Pons (tissue), 1 donor: ENCODE measurements at regions not wholly inside any gene's neighbourhood (a gene's known extent, or its start where the extent isn't known, plus 50 kb on each side); places are given as distances from the start of the nearest gene placed in this dataset.

ENCODE experiments used
- DNase-seq: peaks from one replicate; pipeline ENCODE4 v3.0.0-alpha.2; 2016; ENCODE audit warnings: low spot score

DNA sequence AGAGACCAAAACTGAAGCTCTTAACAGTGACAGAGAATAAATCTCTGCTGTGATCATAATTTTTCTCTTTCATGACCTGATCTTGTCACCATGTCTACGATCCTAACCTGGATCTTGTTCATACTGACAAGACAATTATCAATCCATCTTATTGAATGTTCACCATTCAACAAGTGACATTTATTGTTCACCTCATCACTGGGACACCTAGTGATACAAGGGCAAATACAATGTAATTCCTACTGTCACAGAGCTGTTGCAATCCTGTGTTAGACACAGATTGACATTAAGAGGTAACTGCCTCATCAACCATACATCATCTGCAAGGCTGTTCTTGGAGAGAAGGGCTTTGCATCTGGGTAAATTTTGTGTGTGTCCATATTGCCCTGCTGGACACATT lies 942.4 kb upstream of the PRR20A start:
- DNase-seq: no peak

DNA sequence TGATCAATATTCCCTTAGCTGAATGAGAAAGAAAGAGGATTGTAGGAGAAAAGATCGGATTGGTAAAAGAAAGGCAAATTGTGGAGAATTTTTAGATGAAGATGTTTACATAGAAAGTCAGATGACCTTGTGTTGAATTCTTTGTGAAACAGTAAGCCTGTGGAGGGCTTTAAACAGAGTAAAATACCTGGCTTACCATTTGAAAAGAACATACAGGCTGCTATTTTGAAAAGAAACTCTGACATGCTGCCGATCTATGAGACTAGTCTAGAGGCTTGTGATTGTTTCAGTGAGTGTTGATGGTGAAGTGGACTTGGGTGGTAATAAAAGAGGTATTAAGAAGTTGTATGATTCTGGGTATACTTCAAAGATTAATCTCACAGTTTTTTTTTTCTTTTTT lies 938.9 kb upstream of the PRR20A start:
- DNase-seq: no peak

DNA sequence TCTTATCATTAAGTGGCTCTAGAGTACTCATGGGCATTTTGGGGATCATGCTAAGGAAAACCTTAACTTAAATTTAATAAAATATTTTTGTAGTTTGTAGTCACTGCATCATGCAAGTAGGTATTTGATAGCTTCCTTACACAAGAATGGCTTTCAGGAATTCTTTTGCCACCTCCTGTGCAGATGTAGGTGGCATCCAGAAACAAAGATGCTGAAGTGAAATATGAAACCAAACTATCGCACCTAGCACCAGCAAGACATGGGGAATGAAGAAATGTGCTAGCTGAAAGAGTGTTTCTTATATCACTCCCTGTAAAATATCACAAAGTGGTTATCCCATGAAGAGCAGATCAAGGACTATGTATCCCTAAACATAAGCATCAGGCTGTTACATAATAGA lies 924.5 kb upstream of the PRR20A start:
- no peak for DNase-seq

DNA sequence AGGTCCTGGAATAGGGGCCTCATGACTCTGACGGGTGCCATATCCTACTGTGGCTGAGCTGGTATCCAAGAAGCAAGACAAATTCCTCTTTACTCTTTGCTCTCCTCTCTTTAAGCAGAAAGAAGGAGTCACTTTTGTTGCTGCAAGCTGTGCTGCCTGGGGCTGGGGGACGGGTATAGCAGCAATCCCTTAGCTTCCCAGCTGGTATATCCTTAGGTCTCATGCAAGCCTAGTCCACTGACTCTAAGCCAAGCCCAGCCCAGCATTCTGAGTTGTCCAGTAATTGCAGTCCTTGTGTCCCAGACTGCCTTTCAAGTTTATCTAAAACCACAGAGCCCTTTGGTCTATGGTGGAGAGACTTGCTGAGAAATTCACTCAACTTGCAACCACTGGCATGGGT lies 893.0 kb upstream of the PRR20A start:
- no peak for DNase-seq

DNA sequence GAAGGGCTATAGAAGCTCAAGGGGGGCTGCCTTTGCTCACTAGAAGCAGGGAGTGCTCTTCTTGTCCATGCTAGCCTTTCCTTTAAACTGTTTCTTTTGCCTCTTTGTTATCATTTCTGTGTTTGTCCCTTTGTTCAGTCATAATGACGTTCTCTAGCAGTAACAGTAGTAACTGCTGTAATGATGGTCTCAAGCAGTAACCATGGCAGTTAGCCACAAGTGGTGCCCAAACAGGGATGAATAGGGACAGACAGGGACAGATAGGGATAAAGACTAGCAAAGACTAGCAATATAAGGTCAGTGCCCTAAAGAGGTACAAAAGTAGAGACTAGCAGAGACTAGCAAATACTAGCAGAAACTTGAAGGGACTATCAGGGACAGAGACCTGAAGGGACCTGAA lies 869.0 kb upstream of the PRR20A start:
- peak; percentile 58 for DNase-seq

DNA sequence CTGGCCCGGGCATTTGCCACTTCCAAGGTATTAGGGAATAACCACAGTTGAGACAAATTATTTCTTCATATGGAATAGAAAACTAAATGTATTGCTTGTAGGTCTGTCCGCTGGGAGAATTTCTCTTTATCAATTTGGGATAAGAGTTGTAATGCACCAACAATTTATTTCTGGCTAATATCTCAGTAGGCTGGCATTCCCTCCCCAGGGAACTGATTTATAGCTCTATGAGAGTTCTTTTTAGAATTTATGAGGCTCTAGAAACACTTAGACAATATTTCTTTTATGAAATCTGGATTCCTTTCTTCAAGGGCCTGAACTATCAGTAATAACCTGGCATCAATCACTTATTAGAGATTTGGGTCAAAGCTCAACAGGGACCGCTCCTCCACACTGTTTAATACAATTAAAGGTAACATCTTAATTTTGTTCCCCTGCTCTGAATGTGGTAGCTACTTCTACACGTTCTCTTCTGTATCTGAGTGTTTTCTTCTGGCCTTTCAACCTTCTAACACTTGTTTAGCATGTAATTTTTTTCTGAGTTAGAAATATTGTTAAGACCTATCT lies 857.4 kb upstream of the PRR20A start:
- DNase-seq: no peak

DNA sequence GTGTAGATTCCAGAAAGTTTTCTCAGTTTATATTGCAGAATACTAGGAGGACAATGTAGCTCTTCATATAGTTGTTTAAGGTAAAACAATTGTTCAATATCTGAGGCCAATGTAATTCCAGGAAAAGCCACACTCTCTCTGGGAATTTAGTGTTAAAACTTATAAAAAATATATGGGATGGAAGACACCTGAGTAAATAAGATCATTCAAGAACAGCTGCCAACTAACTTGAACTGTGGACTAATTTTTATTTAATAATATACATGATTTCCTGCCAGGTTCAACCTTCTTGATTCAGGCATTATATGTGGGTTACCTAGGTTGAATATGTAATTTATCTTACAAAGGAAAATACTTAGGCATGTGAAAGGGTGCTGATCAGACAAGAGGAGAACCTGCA lies 841.1 kb upstream of the PRR20A start:
- DNase-seq: no peak

DNA sequence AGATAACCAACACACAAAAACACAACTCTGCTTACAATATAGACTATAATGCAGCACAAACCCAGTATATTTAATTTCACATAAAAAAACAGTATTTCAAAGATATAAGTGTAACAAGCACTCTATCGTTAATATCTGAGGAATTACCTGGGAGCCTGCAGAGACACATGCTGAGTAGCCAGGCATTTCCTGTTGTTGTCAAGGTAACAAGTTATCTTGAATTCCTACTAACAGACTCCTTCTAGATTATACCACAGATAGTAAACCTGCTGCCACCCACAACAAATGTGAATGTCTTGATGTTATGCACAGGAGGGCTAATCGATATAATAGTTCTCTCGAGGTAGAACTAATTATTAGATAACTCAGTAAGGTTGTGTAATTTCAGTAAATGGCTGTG lies 826.0 kb upstream of the PRR20A start:
- DNase-seq: no peak

DNA sequence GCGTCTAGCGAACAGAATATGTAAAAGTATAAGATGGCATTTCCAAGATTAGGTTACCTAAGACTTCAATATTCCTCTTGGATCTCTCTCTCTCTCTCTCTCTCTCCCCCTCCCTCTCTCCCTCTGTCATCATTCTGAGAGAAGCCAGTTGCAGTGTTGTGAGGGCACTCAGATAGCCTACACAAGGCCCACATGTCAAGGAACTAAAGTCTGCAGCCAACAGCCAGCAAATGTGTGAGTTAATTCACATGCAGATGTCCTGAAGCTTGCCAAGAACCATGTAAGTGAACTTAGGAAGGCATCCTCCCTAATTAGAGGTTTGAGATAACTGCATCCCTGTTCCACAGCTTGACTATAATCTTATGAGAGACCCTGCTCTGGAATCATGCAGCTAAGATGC lies 822.9 kb upstream of the PRR20A start:
- DNase-seq: no peak

DNA sequence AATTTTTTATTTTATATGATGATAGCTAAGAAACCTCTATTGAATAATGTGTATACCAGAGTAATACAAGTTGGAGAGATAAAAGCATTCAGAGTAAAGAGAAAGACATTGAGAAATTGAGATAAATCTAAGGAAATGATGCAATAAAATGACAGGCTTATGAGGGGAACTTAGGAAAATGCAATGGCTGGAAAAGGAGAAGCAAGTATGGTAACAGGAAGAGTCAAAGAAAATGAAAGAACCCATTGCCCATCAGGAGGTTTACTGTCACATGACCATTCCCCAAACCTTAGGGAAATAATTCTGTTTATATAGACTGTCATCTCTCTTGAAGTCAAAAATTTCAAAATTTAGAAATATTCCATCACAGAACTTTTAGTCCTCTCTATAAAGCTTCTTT lies 808.0 kb upstream of the PRR20A start:
- DNase-seq: no peak

DNA sequence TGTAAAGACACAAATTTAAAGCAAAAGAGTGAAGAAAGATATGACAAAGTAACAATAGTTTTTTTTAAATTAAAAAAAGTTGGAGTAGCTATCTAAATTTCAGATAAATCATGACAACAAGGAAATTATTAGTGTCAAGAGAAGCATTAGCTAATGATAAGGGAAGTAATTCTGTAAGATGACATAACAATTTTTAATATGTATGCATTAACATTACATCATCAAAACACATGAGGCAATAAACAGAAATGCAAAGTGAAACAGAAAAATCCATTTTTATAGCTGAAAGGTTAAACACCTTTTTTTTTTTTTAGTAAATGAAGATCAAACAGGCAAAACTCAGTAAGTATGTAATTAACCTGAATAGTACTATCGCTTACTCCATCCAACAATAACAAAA lies 804.9 kb upstream of the PRR20A start:
- no peak for DNase-seq

DNA sequence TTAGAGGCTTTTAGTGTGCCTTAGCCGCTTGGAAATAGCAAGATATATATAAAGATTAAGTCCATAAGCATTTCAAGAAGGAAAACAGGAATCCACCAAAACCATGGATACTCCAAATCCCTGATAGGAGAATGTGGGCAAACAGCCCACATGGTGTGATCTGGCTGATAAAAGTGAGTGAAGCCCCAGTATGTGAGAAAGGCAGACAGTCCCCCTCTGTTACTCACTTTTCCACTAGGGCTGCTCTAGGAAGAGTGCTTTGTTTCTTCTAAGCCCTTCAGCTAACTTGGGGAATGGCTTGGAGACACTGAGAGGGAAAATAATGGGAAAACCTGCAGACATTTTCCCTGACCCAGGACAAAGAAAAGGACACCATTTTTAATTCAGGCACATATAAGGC lies 802.3 kb upstream of the PRR20A start:
- no peak for DNase-seq

DNA sequence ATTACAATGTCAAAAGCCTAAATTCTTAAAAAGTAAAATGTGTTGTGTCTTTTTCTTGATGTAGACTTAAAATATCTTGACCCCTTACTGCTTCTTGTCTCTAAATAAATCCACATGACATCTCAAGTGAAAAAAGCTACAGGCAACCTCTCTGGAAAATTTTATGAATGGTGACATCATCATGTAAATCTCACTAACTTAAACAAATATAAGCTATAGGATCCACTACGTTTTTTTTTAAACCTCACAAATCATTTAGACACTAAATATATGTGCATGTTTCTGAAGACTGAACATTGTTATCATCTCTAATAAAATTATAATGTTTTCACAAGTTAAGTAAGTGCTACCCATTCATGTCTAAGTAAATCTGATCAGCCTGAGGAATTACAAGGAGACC lies 793.7 kb upstream of the PRR20A start:
- no peak for DNase-seq

DNA sequence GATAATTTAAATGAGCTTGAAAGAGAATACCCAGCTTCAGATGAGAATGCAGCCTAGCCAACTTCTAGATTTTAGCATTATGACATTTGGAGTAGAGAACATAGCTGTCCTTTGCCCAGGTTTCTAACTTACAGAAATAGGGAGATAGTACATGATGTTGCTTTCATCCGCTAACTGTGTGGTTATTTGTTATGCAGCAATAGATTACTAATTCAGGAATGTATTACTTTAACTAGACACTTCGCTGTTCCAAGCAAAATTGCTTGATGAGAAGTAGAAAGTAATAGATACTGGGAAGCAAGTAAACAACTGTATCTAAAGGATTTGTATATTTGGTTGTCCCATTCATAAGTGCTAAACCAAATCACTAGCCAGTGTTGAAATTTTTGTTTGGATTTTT lies 790.9 kb upstream of the PRR20A start:
- DNase-seq: no peak

DNA sequence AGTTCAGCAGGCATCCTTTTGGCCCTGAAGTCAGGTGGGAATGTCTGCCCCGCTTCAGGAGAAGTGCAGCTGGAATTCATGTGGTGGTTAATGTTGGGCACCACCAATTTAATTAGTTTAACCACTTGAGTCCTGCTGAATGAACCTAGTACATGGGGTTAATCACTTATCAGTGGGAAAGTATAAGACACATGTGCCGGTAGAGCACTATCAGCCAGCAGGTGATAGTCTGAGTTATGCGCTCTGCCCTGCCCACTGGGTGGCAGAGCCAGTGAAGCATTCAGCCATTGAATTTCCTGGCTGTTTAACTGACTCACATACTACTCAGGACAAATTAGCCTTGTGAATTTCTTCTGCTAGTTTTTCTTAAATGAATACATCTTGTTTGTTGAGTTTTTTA lies 789.7 kb upstream of the PRR20A start:
- no peak for DNase-seq

DNA sequence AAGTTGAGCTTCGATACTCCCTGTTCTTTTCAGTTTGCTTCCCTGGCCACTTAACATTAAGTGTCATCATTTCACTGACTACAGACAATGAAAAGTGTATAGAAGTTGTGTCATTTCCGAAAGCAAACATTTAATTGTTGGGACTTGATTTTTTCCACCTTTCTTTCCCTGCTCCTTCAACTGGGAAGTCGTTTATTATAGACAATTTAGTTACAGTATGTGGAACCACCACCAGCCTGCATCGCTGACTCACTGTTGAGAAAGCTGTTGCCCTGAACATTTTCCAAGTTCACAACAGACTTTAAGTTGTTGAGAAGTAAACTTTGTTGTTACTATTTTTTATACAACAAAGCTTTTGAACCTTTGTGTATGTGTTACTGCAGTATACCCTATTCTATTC lies 788.4 kb upstream of the PRR20A start:
- no peak for DNase-seq

DNA sequence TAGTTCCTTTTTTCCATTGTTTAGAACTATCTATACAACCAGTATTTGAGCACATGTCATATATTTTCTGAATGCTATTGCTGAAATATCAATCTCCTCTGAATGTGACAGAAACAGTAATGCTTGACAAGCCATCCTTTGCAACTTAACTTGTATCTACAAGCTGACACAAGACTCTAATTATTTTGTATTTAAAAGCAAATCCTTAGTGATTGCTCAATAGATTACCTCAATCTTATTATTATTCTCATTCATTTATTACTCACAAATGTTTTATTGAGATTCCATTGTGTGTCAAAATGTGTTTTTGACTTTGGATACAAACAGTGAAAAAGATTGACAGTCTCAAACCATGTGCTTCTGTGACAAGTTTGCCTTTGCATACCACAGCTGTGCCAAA lies 787.8 kb upstream of the PRR20A start:
- DNase-seq: no peak

DNA sequence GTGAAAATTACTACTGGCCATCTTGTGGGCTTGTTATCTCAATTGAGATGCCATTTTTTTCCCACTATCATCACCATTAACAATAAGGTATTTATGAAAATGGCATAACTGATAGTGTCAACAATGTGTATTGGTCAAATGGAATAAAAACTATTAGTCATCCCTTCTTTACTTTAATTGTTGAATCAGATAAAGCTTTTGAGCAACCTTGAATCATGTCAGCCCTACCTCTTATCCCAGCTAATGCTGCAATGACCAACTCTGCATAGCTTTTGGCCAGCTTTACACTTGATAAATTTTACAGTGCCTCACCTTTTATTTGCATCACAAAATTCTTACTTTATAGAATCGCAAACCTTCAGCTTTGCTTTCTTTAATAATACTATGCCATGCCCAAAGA lies 784.0 kb upstream of the PRR20A start:
- no peak for DNase-seq

DNA sequence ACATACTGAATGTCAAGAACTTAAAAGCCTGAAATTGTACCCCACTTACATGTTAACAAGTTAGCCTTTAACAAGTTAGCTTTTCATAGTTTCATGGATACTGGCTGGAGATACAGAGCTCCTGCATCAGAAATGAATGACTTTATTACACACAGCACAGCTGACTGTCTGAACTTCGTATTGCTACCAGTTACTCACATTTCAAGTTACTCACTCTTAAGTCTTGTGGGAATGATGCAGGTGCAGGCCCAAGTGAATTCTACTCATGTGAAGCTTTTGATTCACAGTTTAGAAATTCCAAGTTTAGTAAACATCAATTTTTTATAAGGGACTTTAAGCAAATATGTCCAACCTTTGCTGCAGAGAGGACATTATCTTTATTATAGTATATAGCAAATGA lies 762.2 kb upstream of the PRR20A start:
- DNase-seq: no peak

DNA sequence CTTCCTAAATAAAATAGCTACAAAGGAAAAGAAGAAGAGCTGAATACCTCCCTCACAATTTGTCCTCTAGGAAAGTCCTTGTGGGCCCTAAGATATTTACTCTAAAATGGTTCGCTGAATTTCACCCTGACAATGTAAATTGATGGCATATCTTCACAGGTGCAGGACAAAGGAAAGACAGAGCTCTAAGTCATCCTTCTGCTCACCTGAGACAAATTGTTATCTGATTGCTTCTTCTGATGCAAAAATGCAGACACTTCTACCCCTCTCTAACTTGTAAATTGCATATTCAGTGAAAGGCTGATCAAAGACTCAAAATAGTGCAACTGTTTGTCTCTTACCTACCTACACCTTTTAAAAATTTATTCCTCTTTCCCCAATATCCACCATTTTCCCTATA lies 747.2 kb upstream of the PRR20A start:
- no peak for DNase-seq

DNA sequence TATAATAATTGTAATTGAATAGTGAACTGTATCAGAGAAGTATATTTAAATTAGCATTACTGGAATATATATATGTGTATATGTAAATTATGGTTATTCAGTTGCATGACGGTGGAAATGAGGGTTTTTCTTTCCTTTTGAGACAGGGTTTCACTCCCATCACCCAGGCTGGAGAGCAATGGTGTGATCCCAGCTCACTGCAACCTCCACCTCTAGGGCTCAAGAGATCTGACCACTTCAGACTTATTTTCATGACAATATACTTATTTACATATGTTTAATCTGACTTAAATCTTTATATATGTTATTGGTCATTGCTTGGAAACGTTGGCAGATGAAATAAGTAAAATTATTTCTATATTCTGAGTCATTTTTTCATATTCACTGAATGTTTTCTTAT lies 744.4 kb upstream of the PRR20A start:
- DNase-seq: no peak

DNA sequence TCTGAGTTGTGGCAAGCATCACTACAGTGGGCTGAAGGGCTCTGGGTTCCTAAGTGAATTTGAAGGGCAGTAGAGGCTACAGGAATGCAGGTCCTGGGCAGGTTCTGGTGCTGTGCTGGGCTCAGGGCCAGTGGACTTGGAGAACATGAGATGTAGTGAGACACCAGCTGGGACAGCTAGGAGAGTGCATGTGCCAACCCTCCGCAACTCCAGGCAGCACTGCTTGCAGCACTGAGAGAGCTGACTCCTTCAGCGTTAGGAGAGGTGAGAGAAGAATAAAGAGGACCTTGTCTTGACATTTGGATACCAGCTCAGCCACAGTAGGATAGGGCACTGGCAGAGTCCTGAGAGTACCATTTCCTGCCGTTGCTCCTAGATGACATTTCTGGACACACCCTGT lies 739.9 kb upstream of the PRR20A start:
- peak; percentile 19 for DNase-seq

DNA sequence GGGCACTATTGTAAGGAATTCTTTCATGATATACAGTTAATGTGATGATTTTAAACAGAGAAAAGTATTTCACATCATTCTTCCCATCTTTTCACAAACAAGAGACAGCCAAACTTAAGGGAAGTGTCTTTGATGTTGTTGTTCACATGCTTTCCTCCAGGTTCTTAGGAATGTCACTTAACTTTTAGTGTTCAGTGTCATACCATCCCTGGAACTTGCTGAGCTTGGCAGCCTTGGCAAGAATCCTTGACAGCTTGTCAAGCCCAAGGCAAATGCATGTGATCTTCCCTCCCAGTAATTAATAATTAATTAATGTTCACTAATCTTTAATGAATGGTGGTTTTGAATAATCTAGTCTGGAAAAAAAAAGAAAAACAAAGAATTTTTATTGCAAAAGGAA lies 727.9 kb upstream of the PRR20A start:
- no peak for DNase-seq

DNA sequence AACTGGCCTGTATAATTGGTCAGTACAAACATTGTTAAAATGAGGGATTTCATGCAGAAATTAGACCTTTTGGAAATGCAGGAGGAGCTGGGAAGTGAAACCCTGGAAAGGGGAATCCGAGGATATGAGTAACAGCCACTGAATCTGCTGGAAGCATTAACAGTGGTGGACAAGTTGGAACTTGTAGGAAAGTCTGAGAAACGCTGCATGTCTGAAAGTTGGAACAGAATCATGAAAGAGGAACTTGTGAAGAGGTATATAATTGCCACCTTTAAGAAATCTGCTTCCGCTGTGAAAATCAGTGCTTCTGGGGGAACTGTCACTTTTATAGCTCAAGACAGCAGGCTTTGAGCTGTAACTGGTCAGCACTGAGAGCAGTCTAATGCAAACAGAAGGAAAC lies 716.5 kb upstream of the PRR20A start:
- no peak for DNase-seq

DNA sequence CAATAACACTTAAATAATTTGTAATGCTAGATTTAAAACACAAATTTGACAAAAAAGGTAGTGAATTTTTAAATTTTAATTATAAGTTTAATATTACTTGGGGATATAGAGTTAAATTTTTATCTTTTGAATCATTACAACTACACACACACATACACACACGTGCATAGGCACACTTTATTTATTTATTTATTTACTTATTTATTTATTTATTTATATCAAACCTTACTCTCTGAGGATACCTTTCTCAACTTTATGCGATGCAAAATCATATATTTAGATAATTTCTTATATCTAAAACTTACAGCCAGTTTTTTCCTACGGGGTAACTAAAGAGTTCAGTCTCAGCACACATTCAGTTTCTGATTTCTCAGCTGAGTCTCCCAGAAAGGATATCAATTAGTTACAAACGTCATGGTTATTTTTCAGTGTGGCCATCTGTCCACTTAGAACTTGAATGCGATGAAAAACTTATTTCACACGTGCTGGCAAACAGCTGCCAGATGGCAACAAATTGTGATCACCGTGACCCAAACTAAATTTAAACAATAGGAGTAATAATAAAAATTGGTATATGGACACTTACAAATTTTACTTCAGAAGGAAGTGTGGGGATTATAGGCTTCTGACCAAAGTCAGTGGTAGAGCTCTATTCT lies 683.1 kb upstream of the PRR20A start:
- no peak for DNase-seq
